Heart left ventricle (tissue), 16 donors: ENCODE measurements at regions not wholly inside any gene's neighbourhood (a gene's known extent, or its start where the extent isn't known, plus 50 kb on each side); places are given as distances from the start of the nearest gene placed in this dataset.

Experiments used
- ATAC-seq, 4 donors: fragments of 200-7000 bp; cut with Tn5 transposase; one replicate each; pipeline ENCODE4 v1.9.1; 2020 to 2022; ENCODE audit warnings: moderate library complexity in 4 of 4, mild to moderate bottlenecking in 3 of 4, moderate number of reproducible peaks in 1 of 4
- DNase-seq, 5 donors: peaks; one replicate each; pipeline ENCODE4 v3.0.0-alpha.2; 2020
- H3K27ac ChIP-seq, 12 donors: fragments of 200-600 bp; sonication (generic) in 4 of 12; one replicate each; pipeline versions ENCODE4 v1.5.0 to v1.8.0; 2016 to 2022; ENCODE audit warnings: mild to moderate bottlenecking in 2 of 12
- H3K27me3 ChIP-seq, 9 donors: fragments of 200-600 bp; sonication (generic) in 2 of 9; one replicate each; pipeline versions ENCODE4 v1.5.1 to v1.8.0; 2016 to 2022; ENCODE audit warnings: mild to moderate bottlenecking in 3 of 9
- H3K36me3 ChIP-seq, 9 donors: fragments of 200-600 bp; sonication (generic) in 2 of 9; one replicate each; pipeline versions ENCODE4 v1.5.0 to v1.8.0; 2018 to 2022; ENCODE audit warnings: mild to moderate bottlenecking in 2 of 9
- H3K4me1 ChIP-seq, 12 donors: fragments of 200-600 bp; sonication (generic) in 4 of 12; one replicate each; pipeline versions ENCODE4 v1.5.0 to v1.8.0; 2016 to 2022; ENCODE audit warnings: mild to moderate bottlenecking in 3 of 12
- H3K4me3 ChIP-seq, 12 donors: fragments of 200-600 bp; sonication (generic) in 4 of 12; one replicate each; pipeline versions ENCODE4 v1.5.0 to v1.8.0; 2017 to 2022; ENCODE audit warnings: mild to moderate bottlenecking in 9 of 12, moderate library complexity in 4 of 12
- H3K9me3 ChIP-seq, 12 donors: fragments of 200-600 bp; sonication (generic) in 4 of 12; one replicate each; pipeline versions ENCODE4 v1.5.0 to v1.8.0; 2016 to 2022; ENCODE audit warnings: mild to moderate bottlenecking in 1 of 12
- CTCF ChIP-seq, 12 donors: fragments of 200-600 bp; sonication (generic) in 4 of 12; IDR thresholded peaks; one replicate each; pipeline versions ENCODE4 v1.5.0 to v1.8.0; 2018 to 2022; ENCODE audit warnings: antibody characterized with exemption in 12 of 12, mild to moderate bottlenecking in 5 of 12
- POLR2A ChIP-seq, 2 donors: fragments of 450-650 bp; IDR thresholded peaks; one replicate each; pipeline ENCODE4 v1.6.1; 2017; ENCODE audit warnings: antibody characterized with exemption in 2 of 2, mild to moderate bottlenecking in 2 of 2, moderate library complexity in 2 of 2
- WGBS, 4 donors: extraction: QIAGEN DNeasy Blood & Tissue Kit in 2 of 4; methylation state at CpG; one replicate each; pipeline versions ENCODE4 v1.1.5 to v1.1.7; 2013 to 2018; 5-methylcytosine and 5-hydroxymethylcytosine counted together
- intact Hi-C, 10 donors: fragments of 100-400 bp; cut with DNase I; formaldehyde crosslinking; loops; one replicate each; pipeline versions ENCODE4 v1.11.1 to v1.14.2; 2022
- donor health status: ischemic (EF 13 %, LVEDD 7.1; RV severe dilation, severe dysfunction).
- donor health status: healthy with polysubstance abuse.
- donor health status: DM: no; HTN: yes; CAD: no.
- donor health status: DM: no; HTN: no; CAD: no.
- donor health status: ischemic (EF 25% LVEDD 6.9; RV normal size, moderate dysfunction).
- donor health status: ischemic (EF 25% LVEDD 5.7; RV mildly dilated, moderate dysfunction).
- donor health status: healthy.
- donor health status: DM: yes; HTN: yes; CAD: no.
- donor health status: ischemic (EF 35%, LVEDD 5.7; RV mildly dilated, moderate dysfunction).
- donor health status: nonischemic (EF 11% LVEDD 7.7; RV severe dilation, severe dysfunction).
- donor health status: DM: yes; HTN: yes; CAD: no.
- donor health status: PGD.
- donor health status: ischemic (EF 29% LVEDD 5.4; RV normal size, mild dysfunction).
- donor health status: nonischemic (EF 23%, LVEDD 6.1; RV moderate dilation, normal function).

GRCh38 chr5:101024299-101024698 is 121.2 kb upstream of the ST8SIA4 start:
- no peaks in the 10 kb centered on the region for H3K27me3 ChIP-seq
- DNase-seq (no peak), ATAC-seq (no peak)
- no peak overlapping the region for H3K4me3 ChIP-seq
- WGBS, 4 donors, result 65 to 72% (median 70%) methylated on average over 2 of the region's 2 CpGs
- H3K4me1 ChIP-seq, result no peaks in the 10 kb centered on the region
- intact Hi-C loops, result no loop called here
- TF ChIP-seq POLR2A (IDR thresholded peaks at IDR 0.05), result no peak
- no peak for TF ChIP-seq CTCF (IDR thresholded peaks at IDR 0.05)
- no peak overlapping the region for H3K27ac ChIP-seq
- H3K9me3 ChIP-seq, result peaks cover 0 to 4% (median 0%) of the 10 kb centered on the region in 12 donors
- H3K36me3 ChIP-seq, result no peaks in the 10 kb centered on the region

- Histone ChIP-seq H3K27me3 (no peaks in the 10 kb centered on the region), H3K9me3 (peaks cover 0 to 11% (median 0%) of the 10 kb centered on the region in 12 donors), H3K27ac (peak overlapping the region in 6 of 12 donors; percentile 11 to 56 (median 46)), H3K4me1 (no peaks in the 10 kb centered on the region), H3K4me3 (peak overlapping the region in 1 of 12 donors; percentile 3), H3K36me3 (no peaks in the 10 kb centered on the region)
- 50 to 76% (median 64%) methylated on average over 1 of the region's 1 CpG for WGBS, 4 donors
- intact Hi-C loops, result loop anchor here in 1 of 10 donors (10.0 kb wide), 1 partner anchor 113 kb away; the partner anchor contains the start of gene ST8SIA4
- DNase-seq (no peak), ATAC-seq (no peak)
- TF ChIP-seq CTCF (IDR thresholded peaks at IDR 0.05) (no peak), POLR2A (IDR thresholded peaks at IDR 0.05) (no peak)
Measured at GRCh38 chr5:101018299-101018698, 115.2 kb upstream of the ST8SIA4 start.

GRCh38 chr5:101012880-101013279 is 109.8 kb upstream of the ST8SIA4 start:
- Histone ChIP-seq H3K27ac (no peak overlapping the region), H3K4me3 (no peak overlapping the region), H3K4me1 (no peaks in the 10 kb centered on the region), H3K36me3 (no peaks in the 10 kb centered on the region), H3K9me3 (peaks cover 0 to 11% (median 0%) of the 10 kb centered on the region in 12 donors), H3K27me3 (no peaks in the 10 kb centered on the region)
- TF ChIP-seq POLR2A (IDR thresholded peaks at IDR 0.05) (no peak), CTCF (IDR thresholded peaks at IDR 0.05) (peak in 2 of 12 donors; percentile 20 to 22)
- 46 to 52% (median 51%) methylated on average over 2 of the region's 2 CpGs for WGBS, 4 donors
- no peak for DNase-seq
- ATAC-seq, result no peak
- intact Hi-C loops, result loop anchor here in 2 of 10 donors (2.0 to 10.0 kb wide), 2 partner anchors 22 to 108 kb away; partner anchors contain the start of gene ST8SIA4 (in 1 of the 2)

GRCh38 chr5:101009758-101010519 is 106.9 kb upstream of the ST8SIA4 start:
- peaks cover 0 to 13% (median 0%) of the 10 kb centered on the region in 12 donors for H3K9me3 ChIP-seq
- no peak overlapping the region for H3K27ac ChIP-seq
- no peaks in the 10 kb centered on the region for H3K27me3 ChIP-seq
- 77 to 85% (median 80%) methylated on average over 9 of the region's 9 CpGs for WGBS, 4 donors
- ATAC-seq, result no peak
- intact Hi-C loops, result loop anchor here in 1 of 10 donors (10.0 kb wide), 1 partner anchor 105 kb away; the partner anchor contains the start of gene ST8SIA4
- H3K4me3 ChIP-seq, result no peak overlapping the region
- H3K4me1 ChIP-seq, result no peaks in the 10 kb centered on the region
- TF ChIP-seq POLR2A (IDR thresholded peaks at IDR 0.05) (no peak), CTCF (IDR thresholded peaks at IDR 0.05) (no peak)
- DNase-seq, result no peak
- H3K36me3 ChIP-seq, result no peaks in the 10 kb centered on the region
